ENCODE measurements at regions not wholly inside any gene's neighbourhood (a gene's known extent, or its start where the extent isn't known, plus 50 kb on each side); places are given as distances from the start of the nearest gene placed in this dataset.

- TF ChIP-seq EZH2phosphoT487 (IDR thresholded peaks at IDR 0.05; ENCODE audit: borderline replicate concordance) = no peak
- TF ChIP-seq CTCF (conservative IDR thresholded peaks at IDR 0.05; ENCODE audit: low read length) = no peak
These were observed 127.7 kb downstream of the SAMMSON start for GRCh38 chr3:70127192-70127591.
